Right ventricle myocardium superior (tissue), 1 donor: ENCODE measurements at regions not wholly inside any gene's neighbourhood (a gene's known extent, or its start where the extent isn't known, plus 50 kb on each side); places are given as distances from the start of the nearest gene placed in this dataset.
A peak's percentile ranks its signal among the peaks of the same experiment; 100 is the strongest.

Experiments
- ATAC-seq: fragments of 200-7000 bp; cut with Tn5 transposase; one replicate; pipeline ENCODE4 v1.9.1; 2020; ENCODE audit warnings: mild to moderate bottlenecking; ENCODE audit not compliant: poor library complexity
- DNase-seq: peaks from one replicate; pipeline ENCODE4 v3.0.0-alpha.2; 2020
- intact Hi-C: fragments of 100-400 bp; cut with DNase I; formaldehyde crosslinking; loops from one replicate; pipeline ENCODE4 v1.11.2; 2022
- donor health status: DM: no; HTN: yes; CAD: no; lungs with severe emphysema.

- intact Hi-C loops = no loop called here
- DNase-seq = no peak
- no peak for ATAC-seq
These were observed 188.2 kb upstream of the RFC3 start for GRCh38 chr13:33629605-33630360.

GRCh38 chr13:33633701-33634545 lies 184.0 kb upstream of the RFC3 start:
- intact Hi-C loops = no loop called here
- ATAC-seq = no peak
- DNase-seq = no peak

GRCh38 chr13:33634546-33634982 lies 183.4 kb upstream of the RFC3 start:
- DNase-seq = peak; percentile 50
- peak; percentile 70 for ATAC-seq
- intact Hi-C loops = no loop called here

- ATAC-seq (no peak), DNase-seq (no peak)
- intact Hi-C loops = no loop called here
These were observed 181.7 kb upstream of the RFC3 start for GRCh38 chr13:33636243-33636642.

- ATAC-seq (no peak), DNase-seq (no peak)
- intact Hi-C loops = no loop called here
These were observed 180.8 kb upstream of the RFC3 start for GRCh38 chr13:33636955-33637670.

- ATAC-seq (no peak), DNase-seq (no peak)
- intact Hi-C loops = no loop called here
These were observed 179.8 kb upstream of the RFC3 start for GRCh38 chr13:33637978-33638743.

GRCh38 chr13:33639158-33639557 lies 178.8 kb upstream of the RFC3 start:
- DNase-seq (no peak), ATAC-seq (peak; percentile 21)
- intact Hi-C loops = no loop called here

GRCh38 chr13:33639626-33640080 lies 178.3 kb upstream of the RFC3 start:
- DNase-seq = no peak
- intact Hi-C loops = no loop called here
- no peak for ATAC-seq

- intact Hi-C loops = no loop called here
- no peak for ATAC-seq
These were observed 177.1 kb upstream of the RFC3 start for GRCh38 chr13:33640832-33641231.

GRCh38 chr13:33642374-33643065 lies 175.4 kb upstream of the RFC3 start:
- intact Hi-C loops = no loop called here
- ATAC-seq (peak; percentile 75), DNase-seq (peak; percentile 57)

More at GRCh38 chr13:33640832-33641231, 177.1 kb upstream of the RFC3 start:
- DNase-seq = no peak

- intact Hi-C loops = no loop called here
- peak; percentile 38 for ATAC-seq
- DNase-seq = no peak
These were observed 173.1 kb upstream of the RFC3 start for GRCh38 chr13:33644581-33645543.

GRCh38 chr13:33645591-33646554 lies 172.1 kb upstream of the RFC3 start:
- intact Hi-C loops = no loop called here
- DNase-seq = no peak
- ATAC-seq = no peak

- intact Hi-C loops = no loop called here
- DNase-seq = no peak
- no peak for ATAC-seq
These were observed 168.6 kb upstream of the RFC3 start for GRCh38 chr13:33649212-33649878.

- no peak for DNase-seq
- no peak for ATAC-seq
- intact Hi-C loops = no loop called here
These were observed 166.2 kb upstream of the RFC3 start for GRCh38 chr13:33651766-33652165.

GRCh38 chr13:33657274-33657673 lies 160.7 kb upstream of the RFC3 start:
- ATAC-seq = no peak
- intact Hi-C loops = no loop called here
- DNase-seq = no peak
